Heart left ventricle (tissue), 13 donors: ENCODE measurements at regions not wholly inside any gene's neighbourhood (a gene's known extent, or its start where the extent isn't known, plus 50 kb on each side); places are given as distances from the start of the nearest gene placed in this dataset.

Experiments used
- POLR2A ChIP-seq, 2 donors: fragments of 450-650 bp; IDR thresholded peaks; one replicate each; pipeline ENCODE4 v1.6.1; 2017; ENCODE audit warnings: antibody characterized with exemption in 2 of 2, mild to moderate bottlenecking in 2 of 2, moderate library complexity in 2 of 2
- TF ChIP-seq, protein P1 (sequence below), 12 donors: fragments of 200-600 bp; sonication (generic) in 4 of 12; IDR thresholded peaks; one replicate each; pipeline versions ENCODE4 v1.5.0 to v1.8.0; 2018 to 2022; ENCODE audit warnings: antibody characterized with exemption in 12 of 12, mild to moderate bottlenecking in 5 of 12
- donor health status: ischemic (EF 13 %, LVEDD 7.1; RV severe dilation, severe dysfunction).
- donor health status: DM: no; HTN: yes; CAD: no.
- donor health status: DM: no; HTN: no; CAD: no.
- donor health status: ischemic (EF 25% LVEDD 6.9; RV normal size, moderate dysfunction).
- donor health status: ischemic (EF 25% LVEDD 5.7; RV mildly dilated, moderate dysfunction).
- donor health status: ischemic (EF 35%, LVEDD 5.7; RV mildly dilated, moderate dysfunction).
- donor health status: nonischemic (EF 11% LVEDD 7.7; RV severe dilation, severe dysfunction).
- donor health status: DM: yes; HTN: yes; CAD: no.
- donor health status: PGD.
- donor health status: ischemic (EF 29% LVEDD 5.4; RV normal size, mild dysfunction).
- donor health status: nonischemic (EF 23%, LVEDD 6.1; RV moderate dilation, normal function).

DNA sequence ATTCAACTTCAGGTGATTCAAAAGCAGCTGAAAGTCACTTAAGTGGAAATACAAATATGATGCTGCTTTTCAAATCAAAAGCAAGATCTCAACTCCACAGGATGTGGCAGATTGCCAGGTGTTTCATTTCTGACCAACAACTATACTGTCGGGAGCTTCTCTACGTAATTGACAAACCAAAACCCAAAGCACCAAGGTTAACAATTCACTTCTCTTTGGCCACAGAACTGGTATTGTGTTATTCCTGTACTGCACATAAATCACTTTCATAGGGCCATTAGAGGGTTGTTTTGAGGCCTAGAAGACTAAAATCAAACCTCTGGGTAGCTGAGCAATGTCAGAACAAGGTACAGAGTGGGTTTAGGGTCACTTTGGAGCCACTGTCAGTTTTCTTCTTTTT, 169.7 kb downstream of the HAO1 start:
- TF ChIP-seq, protein P1, sequence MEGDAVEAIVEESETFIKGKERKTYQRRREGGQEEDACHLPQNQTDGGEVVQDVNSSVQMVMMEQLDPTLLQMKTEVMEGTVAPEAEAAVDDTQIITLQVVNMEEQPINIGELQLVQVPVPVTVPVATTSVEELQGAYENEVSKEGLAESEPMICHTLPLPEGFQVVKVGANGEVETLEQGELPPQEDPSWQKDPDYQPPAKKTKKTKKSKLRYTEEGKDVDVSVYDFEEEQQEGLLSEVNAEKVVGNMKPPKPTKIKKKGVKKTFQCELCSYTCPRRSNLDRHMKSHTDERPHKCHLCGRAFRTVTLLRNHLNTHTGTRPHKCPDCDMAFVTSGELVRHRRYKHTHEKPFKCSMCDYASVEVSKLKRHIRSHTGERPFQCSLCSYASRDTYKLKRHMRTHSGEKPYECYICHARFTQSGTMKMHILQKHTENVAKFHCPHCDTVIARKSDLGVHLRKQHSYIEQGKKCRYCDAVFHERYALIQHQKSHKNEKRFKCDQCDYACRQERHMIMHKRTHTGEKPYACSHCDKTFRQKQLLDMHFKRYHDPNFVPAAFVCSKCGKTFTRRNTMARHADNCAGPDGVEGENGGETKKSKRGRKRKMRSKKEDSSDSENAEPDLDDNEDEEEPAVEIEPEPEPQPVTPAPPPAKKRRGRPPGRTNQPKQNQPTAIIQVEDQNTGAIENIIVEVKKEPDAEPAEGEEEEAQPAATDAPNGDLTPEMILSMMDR (IDR thresholded peaks at IDR 0.05): no peak
- TF ChIP-seq POLR2A (IDR thresholded peaks at IDR 0.05): no peak
